PC-9 (cell line): ENCODE measurements at regions not wholly inside any gene's neighbourhood (a gene's known extent, or its start where the extent isn't known, plus 50 kb on each side); places are given as distances from the start of the nearest gene placed in this dataset.

ENCODE experiments used
- CTCF ChIP-seq: fragments of 200-600 bp; sonication (generic); conservative IDR thresholded peaks from 2 replicates; pipeline ENCODE4 v1.6.1; 2017; ENCODE audit warnings: mixed run types, antibody characterized with exemption, mild to moderate bottlenecking, moderate library complexity
- EZH2 ChIP-seq: fragments of 200-600 bp; sonication (generic); IDR thresholded peaks from 2 replicates; pipeline ENCODE4 v1.8.0; 2017; ENCODE audit warnings: antibody characterized with exemption, low read depth

GRCh38 chr7:3187444-3188040 lies 113.5 kb upstream of the SDK1 start:
- TF ChIP-seq CTCF: no peak
- TF ChIP-seq EZH2: no peak
